Body of pancreas (tissue), 4 donors: ENCODE measurements at regions not wholly inside any gene's neighbourhood (a gene's known extent, or its start where the extent isn't known, plus 50 kb on each side); places are given as distances from the start of the nearest gene placed in this dataset.

Source experiments
- ATAC-seq: fragments of 150-250 bp; one replicate; pipeline ENCODE4 v1.9.1; 2016
- DNase-seq, 4 donors: peaks; one replicate each; pipeline ENCODE4 v3.0.0-alpha.2; 2019
- H3K27ac ChIP-seq, 4 donors: fragments of 200-600 bp; sonication (generic); 1 replicate in 3 of 4; 2 replicates in 1 of 4; pipeline versions ENCODE4 v1.5.1 to v1.6.1; 2016 to 2019; ENCODE audit warnings: mild to moderate bottlenecking in 1 of 4, mixed read lengths in 1 of 4, moderate library complexity in 1 of 4
- H3K27me3 ChIP-seq, 2 donors: fragments of 200-600 bp; sonication (generic); one replicate each; pipeline ENCODE4 v1.6.0; 2016; ENCODE audit warnings: mild to moderate bottlenecking in 1 of 2
- H3K36me3 ChIP-seq, 2 donors: fragments of 200-600 bp; sonication (generic); replicated peaks in 1 of 2; 2 replicates each; pipeline ENCODE4 v1.5.1; 2016; ENCODE audit warnings: low read depth in 2 of 2; ENCODE audit not compliant: insufficient read depth in 1 of 2
- H3K4me1 ChIP-seq: fragments of 200-600 bp; sonication (generic); one replicate; pipeline ENCODE4 v1.6.0; 2016
- H3K4me3 ChIP-seq, 2 donors: fragments of 200-600 bp; sonication (generic); 1 replicate in 1 of 2; 2 replicates in 1 of 2; pipeline ENCODE4 v1.5.1; 2016 to 2019
- H3K9me3 ChIP-seq, 3 donors: fragments of 200-600 bp; sonication (generic); 1 replicate in 2 of 3; 2 replicates in 1 of 3; pipeline ENCODE4 v1.5.1; 2016
- CTCF ChIP-seq, 7 experiments: fragments of 450-650 bp in 4 of 7; fragments of 200-600 bp in 3 of 7; sonication (generic) in 3 of 7; IDR thresholded peaks; one replicate each; pipeline ENCODE4 v1.5.1; 2016 to 2019; ENCODE audit warnings: antibody characterized with exemption in 7 of 7
- POLR2A ChIP-seq, 3 donors: fragments of 450-650 bp; IDR thresholded peaks; one replicate each; pipeline ENCODE4 v1.6.1; 2016; ENCODE audit warnings: antibody characterized with exemption in 3 of 3, mild to moderate bottlenecking in 2 of 3
- WGBS, 2 donors: methylation state at CpG; one replicate each; pipeline ENCODE4 v1.1.5; 2017; 5-methylcytosine and 5-hydroxymethylcytosine counted together
- intact Hi-C: fragments of 100-400 bp; cut with DNase I; formaldehyde crosslinking; loops from one replicate; pipeline ENCODE4 v1.15.1; 2023

- ATAC-seq (no peak), DNase-seq (no peak)
- H3K27me3 ChIP-seq = peaks cover 0 to 13% of the 10 kb centered on the region in 2 donors
Measured at GRCh38 chr9:126223798-126224531, 102.7 kb upstream of the MVB12B start.

GRCh38 chr9:126225611-126226609 lies 100.7 kb upstream of the MVB12B start:
- intact Hi-C loops = loop anchor here (5.0 kb wide), 1 partner anchor 819 kb away; no protein-coding TSS in a partner anchor
- Histone ChIP-seq H3K27me3 (peaks cover 0 to 13% of the 10 kb centered on the region in 2 donors), H3K36me3 (no peaks in the 10 kb centered on the region), H3K27ac (no peak overlapping the region), H3K4me1 (peaks cover 5% of the 10 kb centered on the region), H3K4me3 (no peak overlapping the region), H3K9me3 (no peaks in the 10 kb centered on the region)
- ATAC-seq (no peak), DNase-seq (no peak)
- no peak for TF ChIP-seq CTCF (IDR thresholded peaks at IDR 0.05)
- TF ChIP-seq POLR2A (IDR thresholded peaks at IDR 0.05) = no peak
- 52 to 55% methylated on average over 16 to 17 of the region's 18 CpGs for WGBS, 2 donors

More at GRCh38 chr9:126223798-126224531, 102.7 kb upstream of the MVB12B start:
- intact Hi-C loops = no loop called here
- peaks cover 5% of the 10 kb centered on the region for H3K4me1 ChIP-seq
- H3K9me3 ChIP-seq = no peaks in the 10 kb centered on the region
- no peak overlapping the region for H3K27ac ChIP-seq
- H3K36me3 ChIP-seq = no peaks in the 10 kb centered on the region
- 72 to 80% methylated on average over 6 of the region's 6 CpGs for WGBS, 2 donors
- TF ChIP-seq CTCF (IDR thresholded peaks at IDR 0.05) = no peak
- H3K4me3 ChIP-seq = no peak overlapping the region

- peaks cover 0 to 6% of the 10 kb centered on the region in 2 donors for H3K27me3 ChIP-seq
- 64 to 66% methylated on average over 27 of the region's 27 CpGs for WGBS, 2 donors
- intact Hi-C loops = loop anchor here (5.0 kb wide), 1 partner anchor 820 kb away; no protein-coding TSS in a partner anchor
Measured at GRCh38 chr9:126226991-126227936, 99.4 kb upstream of the MVB12B start.

More at GRCh38 chr9:126226991-126227936, 99.4 kb upstream of the MVB12B start:
- H3K27ac ChIP-seq = no peak overlapping the region
- TF ChIP-seq CTCF (IDR thresholded peaks at IDR 0.05) = no peak
- TF ChIP-seq POLR2A (IDR thresholded peaks at IDR 0.05) = no peak
- H3K4me1 ChIP-seq = peaks cover 5% of the 10 kb centered on the region
- no peaks in the 10 kb centered on the region for H3K9me3 ChIP-seq
- H3K36me3 ChIP-seq = no peaks in the 10 kb centered on the region
- no peak overlapping the region for H3K4me3 ChIP-seq
- no peak for ATAC-seq
- DNase-seq = no peak
